Left renal cortex interstitium (tissue), 4 donors: ENCODE measurements at regions not wholly inside any gene's neighbourhood (a gene's known extent, or its start where the extent isn't known, plus 50 kb on each side); places are given as distances from the start of the nearest gene placed in this dataset.

Source experiments
- DNase-seq, 4 donors: peaks; one replicate each; pipeline ENCODE4 v3.0.0-alpha.2; 2013; ENCODE audit warnings: low read depth in 4 of 4, low spot score in 2 of 4, missing footprints in 1 of 4

- no peak for DNase-seq
These were observed 203.9 kb upstream of the NEBL start for GRCh38 chr10:21100871-21101514.

GRCh38 chr10:21100190-21100589 is 203.1 kb upstream of the NEBL start:
- DNase-seq = no peak

GRCh38 chr10:21099291-21100062 is 202.4 kb upstream of the NEBL start:
- no peak for DNase-seq

GRCh38 chr10:21097926-21098355 is 200.8 kb upstream of the NEBL start:
- no peak for DNase-seq

- no peak for DNase-seq
These were observed 198.5 kb upstream of the NEBL start for GRCh38 chr10:21095494-21096055.

- no peak for DNase-seq
These were observed 198.0 kb upstream of the NEBL start for GRCh38 chr10:21095073-21095472.

GRCh38 chr10:21092683-21093524 is 195.8 kb upstream of the NEBL start:
- no peak for DNase-seq

GRCh38 chr10:21090609-21091082 is 193.5 kb upstream of the NEBL start:
- no peak for DNase-seq

GRCh38 chr10:21087476-21087875 is 190.4 kb upstream of the NEBL start:
- DNase-seq = no peak

- no peak for DNase-seq
These were observed 187.6 kb upstream of the NEBL start for GRCh38 chr10:21084700-21085099.

- DNase-seq = no peak
These were observed 186.8 kb upstream of the NEBL start for GRCh38 chr10:21083861-21084260.

GRCh38 chr10:21082206-21082605 is 185.1 kb upstream of the NEBL start:
- DNase-seq = no peak

GRCh38 chr10:21080261-21080660 is 183.2 kb upstream of the NEBL start:
- DNase-seq = no peak

GRCh38 chr10:21079330-21079658 is 182.2 kb upstream of the NEBL start:
- no peak for DNase-seq

GRCh38 chr10:21078410-21079329 is 181.6 kb upstream of the NEBL start:
- peak; percentile 28 to 74 (median 52) for DNase-seq

GRCh38 chr10:21077681-21078080 is 180.6 kb upstream of the NEBL start:
- DNase-seq = no peak

GRCh38 chr10:21076381-21076780 is 179.3 kb upstream of the NEBL start:
- no peak for DNase-seq

- DNase-seq = no peak
These were observed 178.8 kb upstream of the NEBL start for GRCh38 chr10:21075880-21076279.

GRCh38 chr10:21071001-21071673 is 174.0 kb upstream of the NEBL start:
- DNase-seq = no peak
